Neuron (in vitro differentiated cells): ENCODE measurements at regions not wholly inside any gene's neighbourhood (a gene's known extent, or its start where the extent isn't known, plus 50 kb on each side); places are given as distances from the start of the nearest gene placed in this dataset.

Experiments used
- H2AFZ ChIP-seq: one replicate; pipeline ENCODE4 v1.6.1; 2013; ENCODE audit warnings: low read depth, mild to moderate bottlenecking, inconsistent platforms, low read length, moderate library complexity
- H3K27me3 ChIP-seq: one replicate; pipeline ENCODE4 v1.6.1; 2013; ENCODE audit warnings: low read length; ENCODE audit not compliant: insufficient read depth
- H3K36me3 ChIP-seq: one replicate; pipeline ENCODE4 v1.6.1; 2013; ENCODE audit warnings: low read length; ENCODE audit not compliant: insufficient read depth
- H3K4me1 ChIP-seq: one replicate; pipeline ENCODE4 v1.6.1; 2013; ENCODE audit warnings: low read length; ENCODE audit not compliant: insufficient read depth
- H3K4me3 ChIP-seq: 2 replicates; pipeline ENCODE4 v1.5.1; 2013; ENCODE audit warnings: mild to moderate bottlenecking, low read length, moderate library complexity
- H3K9me3 ChIP-seq: one replicate; pipeline ENCODE4 v1.6.1; 2013; ENCODE audit warnings: low read length

DNA sequence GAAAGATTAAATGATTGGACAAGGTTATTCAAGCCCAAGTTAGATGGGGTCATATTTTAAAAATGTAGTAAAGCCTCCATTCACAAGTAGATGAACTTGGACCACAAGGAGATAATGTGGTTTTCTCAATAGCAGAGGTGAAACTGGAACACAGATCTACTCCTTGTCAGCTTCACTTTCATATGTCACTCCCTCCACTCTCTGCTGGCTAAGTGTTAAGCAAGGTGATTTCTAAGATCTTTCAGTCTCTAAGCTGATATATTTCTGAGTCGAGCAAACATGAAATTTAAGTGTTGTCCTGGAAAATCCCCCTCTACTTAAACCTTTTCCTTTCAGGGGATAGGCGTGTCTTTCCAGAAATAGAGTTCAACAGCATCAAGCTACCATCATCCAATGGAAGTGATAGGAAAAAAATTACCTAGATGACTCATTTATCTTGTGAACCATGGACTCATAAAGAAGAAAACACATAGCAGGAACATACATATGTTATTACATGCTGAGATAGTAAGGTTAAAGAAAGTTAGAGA, 275.0 kb downstream of the PTEN start:
- H3K36me3 ChIP-seq = no peaks in the 10 kb centered on the region
- no peak overlapping the region for H2AFZ ChIP-seq
- H3K4me3 ChIP-seq = no peak overlapping the region
- no peaks in the 10 kb centered on the region for H3K9me3 ChIP-seq
- H3K4me1 ChIP-seq = no peaks in the 10 kb centered on the region
- no peaks in the 10 kb centered on the region for H3K27me3 ChIP-seq

DNA sequence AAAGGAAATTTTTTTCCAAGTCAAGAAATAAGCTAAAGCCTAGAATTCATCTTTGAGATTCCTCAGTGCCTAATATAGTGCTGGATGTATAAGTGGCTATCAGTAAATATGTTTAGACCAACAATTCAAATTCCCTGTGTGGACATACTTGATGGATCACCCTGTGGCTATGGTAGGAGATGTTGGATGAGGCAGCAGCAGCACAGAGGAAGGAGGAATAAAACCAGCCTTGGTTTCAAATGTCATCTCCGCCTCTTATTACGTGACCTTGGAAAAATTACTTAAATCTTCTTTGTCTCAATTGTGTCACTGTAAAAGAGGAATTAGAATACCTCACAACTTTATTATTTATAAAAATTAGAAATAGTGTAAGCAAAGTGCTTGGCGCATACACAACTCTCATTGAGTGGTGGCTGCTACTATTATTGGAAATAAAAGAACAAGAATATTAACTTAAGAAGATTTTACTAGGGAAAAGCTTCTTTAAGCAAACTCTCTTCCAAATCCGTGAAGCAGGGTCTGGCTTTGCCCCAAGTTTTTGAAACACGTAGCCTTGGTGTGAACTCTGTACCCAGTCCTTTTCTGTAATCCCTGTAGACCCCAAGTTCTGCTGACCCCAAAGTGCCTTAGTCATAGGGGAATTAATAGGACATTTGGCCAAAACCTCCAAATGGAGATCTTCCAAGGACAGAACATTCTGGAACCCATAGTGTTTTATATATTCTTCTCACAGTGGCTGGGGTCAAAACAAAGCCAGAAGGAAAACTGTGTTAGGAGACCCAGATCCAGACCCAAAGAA, 283.8 kb downstream of the PTEN start:
- no peaks in the 10 kb centered on the region for H3K36me3 ChIP-seq
- no peaks in the 10 kb centered on the region for H3K9me3 ChIP-seq
- no peak overlapping the region for H3K4me3 ChIP-seq
- H3K27me3 ChIP-seq = no peaks in the 10 kb centered on the region
- peaks cover 2% of the 10 kb centered on the region for H3K4me1 ChIP-seq
- no peak overlapping the region for H2AFZ ChIP-seq

DNA sequence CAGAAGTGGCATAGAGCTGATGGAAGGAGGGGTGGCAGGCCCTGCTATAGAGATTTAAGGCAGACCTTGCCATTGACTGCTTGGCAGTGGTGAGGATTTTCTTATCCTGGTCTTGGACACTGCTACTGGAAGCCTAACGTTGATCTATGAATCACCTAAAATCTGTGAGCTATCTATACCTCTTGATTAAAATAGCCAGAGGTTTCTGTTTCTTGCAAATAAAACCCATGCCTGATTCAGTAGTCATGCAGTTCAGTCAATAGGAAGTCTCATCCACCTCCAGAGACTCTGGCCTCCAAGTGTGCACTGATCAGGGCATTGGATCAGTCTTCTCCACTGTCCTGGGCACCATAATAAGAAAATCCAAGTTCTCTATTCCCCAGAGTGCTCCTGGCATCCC, 286.5 kb downstream of the PTEN start:
- H3K4me3 ChIP-seq = no peak overlapping the region
- peaks cover 2% of the 10 kb centered on the region for H3K4me1 ChIP-seq
- H3K36me3 ChIP-seq = no peaks in the 10 kb centered on the region
- no peaks in the 10 kb centered on the region for H3K9me3 ChIP-seq
- no peak overlapping the region for H2AFZ ChIP-seq
- no peaks in the 10 kb centered on the region for H3K27me3 ChIP-seq

DNA sequence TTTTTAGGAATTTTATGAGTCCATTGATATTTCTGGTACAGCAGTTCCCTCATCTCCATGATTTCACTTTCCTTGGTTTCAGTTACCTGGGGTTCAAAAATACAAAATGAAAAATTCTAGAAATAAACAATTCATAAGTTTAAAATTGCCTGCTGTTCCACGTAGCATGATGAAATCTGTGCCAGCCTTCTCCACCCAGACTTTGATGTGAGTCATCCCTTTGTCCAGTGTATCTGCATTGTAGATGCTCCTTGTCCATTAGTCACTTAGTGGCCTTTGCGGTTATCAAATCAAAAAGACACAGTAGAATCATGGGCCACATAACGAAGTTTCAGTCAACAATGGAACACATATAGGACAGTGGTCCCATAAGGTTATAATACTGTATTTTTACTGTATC, 286.9 kb downstream of the PTEN start:
- no peaks in the 10 kb centered on the region for H3K27me3 ChIP-seq
- no peak overlapping the region for H2AFZ ChIP-seq
- H3K9me3 ChIP-seq = no peaks in the 10 kb centered on the region
- H3K36me3 ChIP-seq = no peaks in the 10 kb centered on the region
- peaks cover 2% of the 10 kb centered on the region for H3K4me1 ChIP-seq
- H3K4me3 ChIP-seq = no peak overlapping the region

DNA sequence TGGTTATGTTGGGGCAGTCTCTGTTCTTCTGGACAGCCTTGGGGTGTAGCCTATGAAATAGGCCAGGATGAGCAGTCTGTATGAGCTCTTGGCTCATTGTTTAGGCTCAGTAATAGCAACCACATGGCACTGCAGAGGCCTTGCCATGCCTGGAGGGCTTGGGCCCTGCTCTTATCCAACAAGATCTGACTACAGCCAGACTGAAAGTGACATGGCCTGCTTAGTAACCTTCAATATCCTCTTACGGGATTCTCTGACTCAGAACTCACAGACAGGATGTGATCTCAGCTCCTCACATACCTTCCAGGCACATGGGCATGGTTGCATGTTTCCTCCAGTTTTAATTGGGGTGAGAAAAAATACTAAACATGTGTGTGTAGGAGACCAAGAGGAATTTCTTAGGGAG, 289.3 kb downstream of the PTEN start:
- no peak overlapping the region for H2AFZ ChIP-seq
- H3K4me3 ChIP-seq = no peak overlapping the region
- H3K9me3 ChIP-seq = no peaks in the 10 kb centered on the region
- H3K4me1 ChIP-seq = peaks cover 2% of the 10 kb centered on the region
- no peaks in the 10 kb centered on the region for H3K27me3 ChIP-seq
- H3K36me3 ChIP-seq = no peaks in the 10 kb centered on the region

DNA sequence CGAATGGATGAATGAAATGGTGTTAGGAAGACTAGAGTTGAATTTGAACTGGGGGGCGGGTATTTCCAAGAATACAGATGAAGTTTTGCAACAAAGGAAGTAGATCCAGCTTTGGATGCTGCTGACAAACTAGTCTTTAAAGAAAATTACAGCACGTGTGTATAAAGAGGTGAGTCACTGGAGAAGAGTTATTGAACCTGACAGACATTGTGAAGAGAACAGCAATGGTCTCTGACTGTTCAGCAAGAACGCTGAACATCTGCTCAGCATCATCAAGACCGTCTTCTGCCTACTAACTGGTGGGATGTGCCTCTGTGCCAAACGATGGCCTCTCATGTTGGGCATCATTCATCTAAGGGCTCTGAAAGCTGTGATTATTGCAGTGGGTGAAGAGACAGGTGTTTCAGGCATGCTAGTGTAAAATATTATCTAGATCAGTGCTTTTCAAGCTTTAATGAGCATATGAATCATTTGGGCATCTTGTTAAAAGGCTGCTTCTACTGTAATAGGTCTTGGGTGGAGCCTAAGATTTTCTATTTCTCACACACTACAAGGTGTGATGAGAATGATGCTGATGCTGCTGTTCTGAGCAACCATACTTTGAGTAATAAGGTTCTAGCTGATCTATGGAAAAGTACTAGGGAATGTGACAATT, 291.3 kb downstream of the PTEN start:
- Histone ChIP-seq H3K36me3 (no peaks in the 10 kb centered on the region), H3K27me3 (no peaks in the 10 kb centered on the region), H2AFZ (no peak overlapping the region), H3K4me1 (peaks cover 2% of the 10 kb centered on the region), H3K4me3 (no peak overlapping the region), H3K9me3 (no peaks in the 10 kb centered on the region)

DNA sequence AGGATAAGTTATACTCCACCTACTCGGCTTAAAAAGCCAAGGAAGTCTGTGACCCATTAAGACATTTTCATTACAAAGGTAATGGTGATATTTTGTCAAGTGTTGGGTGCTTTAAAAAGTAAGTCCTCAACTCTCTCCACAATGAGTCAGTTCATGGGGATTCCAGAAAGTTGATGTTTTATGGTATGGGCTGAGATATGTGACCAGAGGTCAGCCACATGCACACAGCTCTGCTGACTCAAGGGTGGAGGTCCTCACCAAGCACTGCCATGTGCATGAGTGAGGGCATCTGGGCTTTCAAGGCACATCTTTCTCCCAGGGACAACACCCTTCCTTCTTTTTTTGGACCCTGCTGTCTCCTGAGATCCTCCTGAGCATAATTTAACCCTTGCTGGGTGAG, 292.9 kb downstream of the PTEN start:
- H3K36me3 ChIP-seq = no peaks in the 10 kb centered on the region
- H2AFZ ChIP-seq = no peak overlapping the region
- H3K4me3 ChIP-seq = no peak overlapping the region
- H3K27me3 ChIP-seq = no peaks in the 10 kb centered on the region
- no peaks in the 10 kb centered on the region for H3K9me3 ChIP-seq
- no peaks in the 10 kb centered on the region for H3K4me1 ChIP-seq

DNA sequence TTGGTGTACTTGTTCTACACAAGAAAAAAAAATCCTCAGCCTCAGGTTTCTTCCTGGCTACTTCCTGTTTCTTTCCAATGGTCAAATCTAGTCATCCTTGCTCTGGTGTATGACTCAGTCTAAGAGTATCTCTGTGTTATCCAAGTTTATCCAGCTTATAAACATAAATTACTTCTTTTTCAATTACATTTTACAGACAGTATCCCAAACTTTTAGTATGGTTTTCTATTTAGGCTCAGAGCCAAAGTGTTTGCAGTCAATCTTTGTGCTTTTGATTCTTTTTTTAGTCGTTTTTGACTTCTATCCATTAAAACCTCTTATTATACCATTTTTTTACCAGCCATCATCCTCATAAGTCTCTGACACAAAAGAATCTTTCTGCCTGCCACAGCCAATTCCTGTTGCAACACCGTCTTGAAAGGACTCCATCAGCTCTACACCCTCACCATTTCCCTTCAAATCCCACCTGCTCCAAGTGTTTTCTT, 294.6 kb downstream of the PTEN start:
- Histone ChIP-seq H2AFZ (no peak overlapping the region), H3K4me3 (no peak overlapping the region), H3K4me1 (no peaks in the 10 kb centered on the region), H3K27me3 (no peaks in the 10 kb centered on the region), H3K36me3 (no peaks in the 10 kb centered on the region), H3K9me3 (no peaks in the 10 kb centered on the region)

DNA sequence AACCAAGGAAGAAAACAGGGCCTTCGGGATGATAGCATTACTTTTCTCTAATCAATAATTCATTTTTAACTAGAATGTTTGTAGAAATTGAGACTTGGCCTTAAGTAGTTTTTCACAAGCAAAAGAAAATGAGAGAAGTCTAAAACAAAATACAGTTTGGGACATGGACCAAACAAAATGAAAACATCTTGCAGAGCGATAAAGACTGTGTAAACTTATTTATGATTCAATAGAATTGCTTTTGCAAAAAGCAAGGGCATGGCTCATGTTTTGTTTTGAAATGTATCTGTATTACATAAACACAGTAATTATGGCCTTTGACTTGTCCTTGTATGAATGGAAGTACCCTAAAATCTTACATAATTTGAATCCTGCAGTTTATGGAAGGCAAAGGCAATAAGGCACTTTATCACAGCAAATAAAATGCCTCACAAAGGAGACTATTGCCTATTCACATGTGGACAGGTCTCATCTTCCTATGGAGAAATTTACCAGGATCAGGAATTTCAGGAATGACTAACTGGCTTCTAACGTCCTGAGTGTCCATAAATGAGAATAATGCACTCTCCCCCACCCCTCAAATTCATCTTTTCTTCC, 295.2 kb downstream of the PTEN start:
- no peaks in the 10 kb centered on the region for H3K4me1 ChIP-seq
- no peaks in the 10 kb centered on the region for H3K36me3 ChIP-seq
- H3K9me3 ChIP-seq = no peaks in the 10 kb centered on the region
- no peak overlapping the region for H2AFZ ChIP-seq
- no peak overlapping the region for H3K4me3 ChIP-seq
- H3K27me3 ChIP-seq = no peaks in the 10 kb centered on the region

DNA sequence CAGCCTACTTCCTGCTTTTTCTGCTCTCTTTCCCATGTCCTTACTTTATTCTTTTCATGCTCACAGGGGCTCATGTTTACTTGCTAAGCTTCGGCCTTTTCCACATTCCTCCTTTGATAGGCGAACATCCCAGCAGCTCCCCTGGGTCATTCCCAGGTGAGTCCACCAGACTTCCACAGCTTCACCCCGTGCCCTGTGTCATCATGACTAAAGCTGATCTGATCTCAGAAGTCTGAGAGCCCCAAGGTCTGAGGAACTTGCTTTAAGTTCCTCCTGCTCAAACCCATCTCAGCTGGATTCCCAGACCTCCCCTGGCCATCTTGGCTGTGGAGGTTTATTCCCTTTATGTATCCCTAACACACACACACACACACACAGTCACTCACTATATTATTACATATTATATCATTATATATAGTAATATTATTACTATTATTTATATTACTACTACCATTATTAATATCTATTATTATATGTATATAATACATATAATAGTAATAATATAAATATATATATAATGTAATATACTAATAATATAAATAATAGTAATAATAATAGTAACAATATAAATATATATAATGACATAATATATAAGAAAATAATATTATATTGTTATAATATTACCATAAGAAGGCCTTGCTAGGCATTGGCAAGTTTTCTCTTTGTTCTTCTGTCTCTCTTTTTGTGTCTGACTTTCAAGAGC, 295.9 kb downstream of the PTEN start:
- Histone ChIP-seq H3K4me3 (no peak overlapping the region), H3K9me3 (no peaks in the 10 kb centered on the region), H2AFZ (no peak overlapping the region), H3K4me1 (no peaks in the 10 kb centered on the region), H3K27me3 (no peaks in the 10 kb centered on the region), H3K36me3 (no peaks in the 10 kb centered on the region)

DNA sequence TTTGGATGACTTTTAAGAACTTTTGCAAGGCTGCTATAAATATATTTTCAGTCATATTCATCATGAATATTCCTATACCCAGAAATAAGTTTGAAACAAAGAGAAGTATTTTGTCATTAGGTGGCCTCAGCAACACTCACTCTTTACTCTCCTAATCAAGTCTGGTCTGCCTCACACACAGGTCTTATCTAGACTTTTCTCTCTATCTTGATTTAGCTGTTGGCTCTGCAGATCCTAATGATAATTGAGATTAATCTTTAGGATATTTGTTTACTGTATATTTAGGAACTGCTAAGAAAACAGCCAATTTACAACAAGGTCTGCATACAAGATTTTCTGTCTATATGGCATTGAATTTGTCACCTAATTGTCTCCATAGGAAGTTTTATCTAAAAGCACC, 297.6 kb downstream of the PTEN start:
- Histone ChIP-seq H2AFZ (no peak overlapping the region), H3K27me3 (no peaks in the 10 kb centered on the region), H3K36me3 (no peaks in the 10 kb centered on the region), H3K4me1 (peaks cover 10% of the 10 kb centered on the region), H3K9me3 (no peaks in the 10 kb centered on the region), H3K4me3 (no peak overlapping the region)

DNA sequence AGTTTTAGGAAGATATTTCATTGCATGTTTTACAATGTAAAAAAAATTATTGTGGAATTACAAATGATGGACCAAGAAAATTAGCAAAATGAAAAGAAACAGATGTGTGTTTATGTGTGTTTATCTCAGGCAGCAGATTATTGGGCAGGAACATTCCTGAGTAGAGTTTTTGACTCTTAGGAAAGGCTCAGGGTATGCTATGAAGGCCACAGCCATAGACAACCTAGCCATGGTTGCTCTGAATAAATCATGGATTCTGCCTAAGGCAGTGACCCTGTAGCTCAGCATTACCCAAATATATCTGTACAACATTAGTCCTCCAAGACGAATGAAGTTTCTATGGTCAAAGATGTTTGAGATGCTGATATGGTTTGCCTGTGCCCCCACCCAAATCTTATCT, 298.3 kb downstream of the PTEN start:
- no peaks in the 10 kb centered on the region for H3K36me3 ChIP-seq
- H3K9me3 ChIP-seq = no peaks in the 10 kb centered on the region

DNA sequence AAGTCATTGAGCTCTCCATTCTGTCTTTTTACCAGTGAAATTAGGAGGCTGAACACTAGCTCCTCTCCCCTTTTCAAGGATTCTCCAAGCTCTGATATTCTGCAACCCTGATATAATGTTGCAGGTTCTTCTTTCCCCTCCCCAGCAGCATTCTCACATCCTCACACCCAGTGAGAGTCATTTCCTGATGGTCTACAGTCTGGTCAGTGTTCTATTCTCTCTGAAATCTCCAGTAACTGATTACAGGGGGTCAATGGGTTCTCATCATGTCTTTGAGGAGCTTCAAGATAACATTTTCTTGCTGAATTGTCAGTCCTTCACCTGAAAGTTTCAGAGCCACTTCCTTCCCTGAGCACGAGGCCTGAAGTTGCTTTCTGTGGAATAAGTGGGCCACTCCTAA, 299.4 kb downstream of the PTEN start:
- Histone ChIP-seq H2AFZ (no peak overlapping the region), H3K4me3 (no peak overlapping the region), H3K36me3 (no peaks in the 10 kb centered on the region), H3K4me1 (peaks cover 15% of the 10 kb centered on the region), H3K27me3 (no peaks in the 10 kb centered on the region), H3K9me3 (no peaks in the 10 kb centered on the region)

More for the DNA sequence above, 298.3 kb downstream of the PTEN start:
- Histone ChIP-seq H2AFZ (no peak overlapping the region), H3K4me1 (peaks cover 12% of the 10 kb centered on the region), H3K4me3 (no peak overlapping the region), H3K27me3 (no peaks in the 10 kb centered on the region)
